Epithelial cell of esophagus (primary cell): ENCODE measurements at regions not wholly inside any gene's neighbourhood (a gene's known extent, or its start where the extent isn't known, plus 50 kb on each side); places are given as distances from the start of the nearest gene placed in this dataset.
"Not testable (repeated sequence)": the region's sequence is repeated elsewhere in the genome, so short reads cannot be mapped to it uniquely, and the experiment has no call there.

Experiments used
- DNase-seq: peaks from one replicate; pipeline ENCODE4 v3.0.0; 2010; ENCODE audit warnings: low read depth
- H3K4me3 ChIP-seq: 2 replicates; pipeline ENCODE4 v1.5.1; 2011; ENCODE audit warnings: mild to moderate bottlenecking, low read length, control low read depth
- TF ChIP-seq, protein P1 (sequence below): IDR thresholded peaks from 2 replicates; pipeline ENCODE4 v1.5.1; 2011; ENCODE audit warnings: low read depth, mild to moderate bottlenecking, low read length, control low read depth, inconsistent platforms; ENCODE audit not compliant: insufficient read depth; ENCODE audit errors: missing control alignments

DNA sequence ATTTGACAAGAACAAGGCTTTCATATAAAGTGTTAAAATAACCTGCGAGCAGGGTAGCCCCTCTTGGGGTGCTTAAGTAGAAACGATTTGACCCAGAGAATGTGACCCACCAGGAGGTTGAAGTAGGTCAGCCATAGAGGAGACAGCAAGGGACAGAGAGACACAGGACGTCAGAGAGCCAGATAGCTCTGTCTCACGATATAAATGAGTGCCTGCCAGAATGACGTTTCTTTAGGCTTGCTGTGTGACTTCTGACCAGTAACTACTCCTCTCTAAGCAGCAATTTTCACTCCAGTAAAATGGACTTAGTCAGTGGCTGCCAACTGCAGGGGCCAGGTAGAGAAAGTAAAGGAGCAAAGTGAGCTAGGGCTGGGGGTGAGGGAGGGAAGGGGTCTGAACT lies 473.0 kb upstream of the C16orf82 start:
- TF ChIP-seq, protein P1, sequence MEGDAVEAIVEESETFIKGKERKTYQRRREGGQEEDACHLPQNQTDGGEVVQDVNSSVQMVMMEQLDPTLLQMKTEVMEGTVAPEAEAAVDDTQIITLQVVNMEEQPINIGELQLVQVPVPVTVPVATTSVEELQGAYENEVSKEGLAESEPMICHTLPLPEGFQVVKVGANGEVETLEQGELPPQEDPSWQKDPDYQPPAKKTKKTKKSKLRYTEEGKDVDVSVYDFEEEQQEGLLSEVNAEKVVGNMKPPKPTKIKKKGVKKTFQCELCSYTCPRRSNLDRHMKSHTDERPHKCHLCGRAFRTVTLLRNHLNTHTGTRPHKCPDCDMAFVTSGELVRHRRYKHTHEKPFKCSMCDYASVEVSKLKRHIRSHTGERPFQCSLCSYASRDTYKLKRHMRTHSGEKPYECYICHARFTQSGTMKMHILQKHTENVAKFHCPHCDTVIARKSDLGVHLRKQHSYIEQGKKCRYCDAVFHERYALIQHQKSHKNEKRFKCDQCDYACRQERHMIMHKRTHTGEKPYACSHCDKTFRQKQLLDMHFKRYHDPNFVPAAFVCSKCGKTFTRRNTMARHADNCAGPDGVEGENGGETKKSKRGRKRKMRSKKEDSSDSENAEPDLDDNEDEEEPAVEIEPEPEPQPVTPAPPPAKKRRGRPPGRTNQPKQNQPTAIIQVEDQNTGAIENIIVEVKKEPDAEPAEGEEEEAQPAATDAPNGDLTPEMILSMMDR: no peak
- no peak for DNase-seq
- H3K4me3 ChIP-seq: no peak overlapping the region

DNA sequence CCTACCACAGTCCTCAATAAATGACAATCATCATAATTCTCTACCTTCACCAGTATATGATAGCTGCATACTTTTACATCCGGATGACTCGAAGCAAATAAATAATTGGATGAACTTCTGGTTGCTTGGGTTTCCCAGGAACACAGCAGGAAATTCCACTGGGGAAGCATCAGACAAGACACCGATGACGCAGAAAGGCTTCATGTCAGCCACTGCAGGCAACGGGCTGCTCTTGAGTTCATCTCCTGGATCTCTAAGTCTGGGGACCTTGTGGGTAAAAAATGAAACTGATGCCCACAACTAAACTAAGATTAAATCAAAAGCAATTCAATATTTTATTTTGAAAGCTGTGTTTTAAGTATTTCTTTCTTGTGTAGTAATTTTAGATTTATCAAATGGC lies 472.1 kb upstream of the C16orf82 start:
- no peak for DNase-seq
- no peak overlapping the region for H3K4me3 ChIP-seq
- TF ChIP-seq, protein P1: no peak

DNA sequence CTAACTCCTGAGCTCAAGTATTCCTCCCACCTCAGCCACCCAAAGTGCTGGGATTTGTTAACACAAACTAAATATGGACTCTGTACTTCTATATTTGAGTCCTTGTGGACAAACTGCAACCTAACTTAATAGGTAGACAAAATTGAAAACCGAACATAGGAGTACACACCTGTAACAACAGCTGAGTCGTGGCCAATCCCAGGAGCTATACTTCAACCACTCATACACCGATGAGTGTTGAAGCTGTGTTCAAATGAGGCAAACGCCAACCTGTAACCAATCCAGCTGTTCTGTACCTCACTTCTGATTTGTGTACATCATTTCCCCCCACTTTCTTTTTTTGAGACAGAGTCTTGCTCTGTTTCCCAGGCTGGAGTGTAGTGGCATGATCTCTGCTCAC lies 471.5 kb upstream of the C16orf82 start:
- H3K4me3 ChIP-seq: no peak overlapping the region
- TF ChIP-seq, protein P1: no peak

DNA sequence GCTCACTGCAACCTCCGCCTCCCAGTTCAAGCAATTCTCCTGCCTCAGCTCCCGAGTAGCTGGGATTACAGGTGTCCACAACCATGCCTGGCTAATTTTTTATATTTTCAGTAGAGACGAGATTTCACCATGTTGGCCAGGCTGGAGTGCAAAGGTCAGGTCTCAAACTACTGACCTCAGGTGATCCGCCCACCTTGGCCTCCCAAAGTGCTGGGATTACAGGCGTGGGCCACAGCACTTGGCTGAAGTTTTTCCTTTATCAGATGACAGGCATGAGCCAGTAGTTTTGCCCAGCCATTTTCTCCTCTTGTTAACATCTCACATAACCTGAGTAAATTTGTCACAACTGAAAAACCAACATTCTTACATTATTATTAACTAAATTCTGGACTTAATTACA lies 470.7 kb upstream of the C16orf82 start:
- not testable (repeated sequence) for DNase-seq, H3K4me3 ChIP-seq

More for the DNA sequence above, 471.5 kb upstream of the C16orf82 start:
- no peak for DNase-seq

DNA sequence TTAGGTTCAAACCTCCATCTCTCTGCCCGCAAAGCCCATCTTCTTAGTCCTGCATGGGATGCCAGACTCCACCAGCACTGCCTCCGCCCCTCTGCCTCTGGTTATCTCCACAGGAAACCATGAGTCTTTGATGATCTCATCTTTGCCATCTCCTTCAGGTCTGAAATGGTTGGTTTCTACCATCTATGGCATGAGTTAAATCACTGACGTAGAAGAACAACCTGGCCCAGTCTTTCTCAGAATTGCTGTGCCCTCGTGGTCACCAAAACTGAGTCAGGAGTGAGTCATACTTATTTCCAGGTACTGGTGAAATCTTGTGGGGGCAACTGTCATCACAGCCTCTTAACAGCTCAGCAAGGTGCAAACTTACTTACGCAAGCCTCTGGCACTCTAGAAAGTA lies 468.7 kb upstream of the C16orf82 start:
- TF ChIP-seq, protein P1: no peak
- H3K4me3 ChIP-seq: no peak overlapping the region
- no peak for DNase-seq

DNA sequence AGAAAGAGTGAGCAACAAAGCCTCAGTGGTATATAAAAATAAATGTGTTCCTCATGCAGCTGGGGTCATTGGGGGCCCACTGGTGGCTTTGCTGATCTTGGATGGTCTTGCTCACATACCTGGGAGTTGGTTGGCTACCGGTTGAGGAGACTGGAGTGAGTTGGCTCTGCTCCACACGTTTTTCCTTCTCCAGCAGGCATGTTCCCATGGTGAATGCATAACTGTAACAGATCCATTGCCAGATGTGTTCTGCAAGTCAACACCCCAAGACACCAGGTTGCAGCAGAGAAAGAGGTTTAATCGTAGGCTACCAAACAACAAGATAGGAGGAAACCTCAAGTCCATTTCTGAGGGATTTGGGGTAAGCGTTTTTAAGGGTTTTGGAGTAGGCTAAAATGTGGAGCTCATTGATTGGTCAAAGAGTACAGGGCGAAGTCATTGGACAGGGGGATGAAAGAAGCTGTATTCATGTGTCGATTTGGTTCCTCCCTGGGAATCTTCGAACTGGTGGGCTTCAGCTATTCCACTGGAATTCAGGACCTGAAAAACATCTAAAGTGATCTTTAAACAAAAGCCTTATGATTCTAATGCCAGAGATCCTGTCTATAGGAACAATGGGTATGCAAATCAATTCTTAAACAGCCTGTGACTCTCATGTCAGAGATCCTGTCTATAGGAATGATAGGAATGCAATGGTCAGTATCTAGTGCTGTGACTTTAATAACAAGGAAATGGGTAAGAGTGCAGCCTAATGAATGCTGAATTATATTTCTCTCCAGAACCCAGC lies 467.5 kb upstream of the C16orf82 start:
- no peak overlapping the region for H3K4me3 ChIP-seq
- TF ChIP-seq, protein P1: no peak
- no peak for DNase-seq

DNA sequence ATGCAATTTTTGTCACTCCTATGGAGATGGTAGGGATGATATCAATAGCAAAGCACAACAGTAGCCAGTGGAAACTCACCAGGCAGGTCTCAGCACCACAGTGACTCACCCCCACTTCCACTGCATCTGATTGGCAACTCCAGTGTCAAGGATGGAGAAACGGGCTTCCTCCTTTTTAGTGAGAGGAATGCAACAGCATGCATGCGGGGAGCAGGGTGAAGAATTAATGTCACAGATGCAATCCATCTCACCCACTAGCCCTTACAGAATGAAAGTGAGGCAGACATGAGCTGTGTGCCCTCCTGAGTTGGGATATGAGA lies 467.0 kb upstream of the C16orf82 start:
- no peak for DNase-seq
- H3K4me3 ChIP-seq: no peak overlapping the region

More for the DNA sequence above, 467.0 kb upstream of the C16orf82 start:
- TF ChIP-seq, protein P1: no peak
